Hepatocyte (in vitro differentiated cells): ENCODE measurements at regions not wholly inside any gene's neighbourhood (a gene's known extent, or its start where the extent isn't known, plus 50 kb on each side); places are given as distances from the start of the nearest gene placed in this dataset.

Source experiments
- DNase-seq: peaks from one replicate; pipeline ENCODE4 v3.0.0-alpha.2; 2016; ENCODE audit warnings: low spot score
- H2AFZ ChIP-seq: fragments of 200-600 bp; sonication (generic); 2 replicates; pipeline ENCODE4 v1.6.0; 2016; ENCODE audit warnings: antibody characterized with exemption, mild to moderate bottlenecking
- H3K27ac ChIP-seq: fragments of 200-600 bp; sonication (generic); 2 replicates; pipeline ENCODE4 v1.5.1; 2016; ENCODE audit warnings: mild to moderate bottlenecking
- H3K27me3 ChIP-seq: fragments of 200-600 bp; sonication (generic); 2 replicates; pipeline ENCODE4 v1.6.1; 2016
- H3K36me3 ChIP-seq: fragments of 200-600 bp; sonication (generic); replicated peaks from 2 replicates; pipeline ENCODE4 v1.5.1; 2016; ENCODE audit warnings: low read depth; ENCODE audit not compliant: insufficient read depth
- H3K4me1 ChIP-seq: fragments of 200-600 bp; sonication (generic); 2 replicates; pipeline ENCODE4 v1.5.1; 2016; ENCODE audit warnings: mild to moderate bottlenecking, moderate library complexity; ENCODE audit not compliant: insufficient read depth
- H3K4me2 ChIP-seq: fragments of 200-600 bp; sonication (generic); 2 replicates; pipeline ENCODE4 v1.6.0; 2016
- H3K4me3 ChIP-seq: fragments of 200-600 bp; sonication (generic); 2 replicates; pipeline ENCODE4 v1.5.1; 2016; ENCODE audit warnings: mild to moderate bottlenecking
- H3K79me2 ChIP-seq: fragments of 200-600 bp; sonication (generic); 2 replicates; pipeline ENCODE4 v1.6.0; 2017; ENCODE audit warnings: mild to moderate bottlenecking
- H3K9me2 ChIP-seq: fragments of 200-600 bp; sonication (generic); replicated peaks from 2 replicates; pipeline ENCODE4 v1.6.0; 2017; ENCODE audit warnings: mild to moderate bottlenecking; ENCODE audit not compliant: insufficient read depth
- H3K9me3 ChIP-seq: fragments of 200-600 bp; sonication (generic); 2 replicates; pipeline ENCODE4 v1.5.1; 2016; ENCODE audit warnings: low read depth, mild to moderate bottlenecking
- H4K20me1 ChIP-seq: fragments of 200-600 bp; sonication (generic); 2 replicates; pipeline ENCODE4 v1.6.0; 2016; ENCODE audit warnings: mild to moderate bottlenecking; ENCODE audit not compliant: insufficient read depth, poor library complexity, severe bottlenecking
- CTCF ChIP-seq: fragments of 200-600 bp; sonication (generic); IDR thresholded peaks from 2 replicates; pipeline ENCODE4 v1.5.1; 2016; ENCODE audit warnings: antibody characterized with exemption, mild to moderate bottlenecking; ENCODE audit not compliant: poor library complexity
- EZH2 ChIP-seq: fragments of 200-600 bp; sonication (generic); IDR thresholded peaks from 2 replicates; pipeline ENCODE4 v1.6.1; 2016; ENCODE audit warnings: antibody characterized with exemption, mild to moderate bottlenecking, borderline replicate concordance
- EZH2phosphoT487 ChIP-seq: fragments of 200-600 bp; sonication (generic); IDR thresholded peaks from one replicate; pipeline ENCODE4 v1.6.1; 2018; ENCODE audit warnings: antibody characterized with exemption, mild to moderate bottlenecking, low read depth, moderate library complexity; ENCODE audit not compliant: unreplicated experiment, severe bottlenecking
- WGBS: methylation state at CpG from one replicate; pipeline ENCODE4 v1.1.6; 2016; ENCODE audit warnings: low lambda C conversion rate; ENCODE audit errors: missing lambda C conversion rate; 5-methylcytosine and 5-hydroxymethylcytosine counted together

DNA sequence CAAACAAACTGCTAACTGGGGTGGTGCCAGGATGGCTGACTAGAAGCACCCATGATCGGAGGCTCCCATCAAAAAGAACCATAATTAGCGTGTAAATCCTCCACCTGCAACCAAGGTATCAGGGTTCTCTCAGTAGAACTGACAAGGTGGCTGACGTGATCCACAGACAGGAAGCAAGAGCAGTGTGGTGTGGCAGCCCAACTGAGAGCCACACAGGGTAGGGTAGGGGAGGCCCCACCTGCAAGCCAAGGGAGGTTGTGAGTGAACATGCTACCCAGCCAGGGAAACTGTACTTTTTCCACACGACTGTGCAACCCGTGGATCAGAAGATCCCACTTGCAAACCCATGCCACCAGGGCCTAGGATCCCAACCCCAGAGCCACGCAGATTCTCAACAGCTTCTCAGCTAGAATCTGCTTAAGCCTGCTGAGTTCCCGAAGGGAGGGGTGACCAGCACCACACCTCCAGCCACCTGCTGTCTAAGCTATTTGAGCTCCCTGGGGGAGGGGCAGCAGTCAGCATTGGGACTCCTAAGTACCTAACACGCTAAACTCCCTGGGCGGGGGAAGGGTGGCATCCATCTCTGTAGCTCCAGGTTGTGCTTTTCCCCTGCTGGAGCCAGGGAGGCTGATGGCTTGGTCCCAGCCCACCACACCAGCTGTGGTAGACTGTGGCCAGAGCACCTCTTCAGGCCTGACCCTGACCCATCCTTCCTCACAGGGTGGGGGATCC, 425.1 kb downstream of the GPM6A start:
- DNase-seq: peak; percentile 11
- 83% methylated on average over 9 of the region's 9 CpGs for WGBS
- Histone ChIP-seq H3K79me2 (no peaks in the 10 kb centered on the region), H3K9me2 (no peaks in the 10 kb centered on the region), H3K9me3 (no peaks in the 10 kb centered on the region), H3K4me3 (no peak overlapping the region), H3K27me3 (no peaks in the 10 kb centered on the region), H2AFZ (no peak overlapping the region), H3K4me2 (no peak overlapping the region), H3K36me3 (no peaks in the 10 kb centered on the region), H4K20me1 (no peaks in the 10 kb centered on the region), H3K27ac (no peak overlapping the region), H3K4me1 (no peaks in the 10 kb centered on the region)
- TF ChIP-seq EZH2phosphoT487: no peak
- no peak for TF ChIP-seq EZH2
- TF ChIP-seq CTCF: no peak

DNA sequence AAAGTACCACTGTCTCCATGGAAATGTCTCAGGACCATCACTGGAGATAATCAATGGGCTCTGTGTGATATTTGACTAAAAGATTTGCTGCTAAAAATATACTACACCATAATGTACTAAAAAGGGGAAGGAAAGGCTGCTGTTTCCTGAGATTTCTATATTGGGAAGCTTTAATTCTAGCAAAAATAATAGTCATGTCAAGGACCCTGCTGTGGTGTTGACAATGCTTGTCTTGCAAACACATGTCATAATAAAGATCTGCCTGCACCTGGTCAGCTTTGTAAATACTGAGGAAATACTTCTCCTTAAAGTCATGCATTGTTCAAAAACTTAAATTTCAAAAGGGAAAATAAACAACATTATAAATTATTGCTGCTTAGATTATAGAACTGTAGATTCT, 417.9 kb downstream of the GPM6A start:
- no peak for DNase-seq
- no peaks in the 10 kb centered on the region for H3K9me2 ChIP-seq
- no peaks in the 10 kb centered on the region for H3K9me3 ChIP-seq
- no peak overlapping the region for H3K4me2 ChIP-seq
- TF ChIP-seq EZH2: no peak
- TF ChIP-seq CTCF: no peak
- no peak for TF ChIP-seq EZH2phosphoT487
- H4K20me1 ChIP-seq: no peaks in the 10 kb centered on the region
- H3K27ac ChIP-seq: no peak overlapping the region
- H3K4me3 ChIP-seq: no peak overlapping the region
- H3K36me3 ChIP-seq: no peaks in the 10 kb centered on the region
- no peak overlapping the region for H2AFZ ChIP-seq
- H3K4me1 ChIP-seq: no peaks in the 10 kb centered on the region
- H3K27me3 ChIP-seq: no peaks in the 10 kb centered on the region
- no peaks in the 10 kb centered on the region for H3K79me2 ChIP-seq

- Histone ChIP-seq H3K4me2 (no peak overlapping the region), H4K20me1 (no peaks in the 10 kb centered on the region), H2AFZ (no peak overlapping the region), H3K36me3 (no peaks in the 10 kb centered on the region), H3K9me3 (no peaks in the 10 kb centered on the region), H3K79me2 (no peaks in the 10 kb centered on the region), H3K9me2 (no peaks in the 10 kb centered on the region), H3K4me3 (no peak overlapping the region), H3K27me3 (no peaks in the 10 kb centered on the region), H3K27ac (no peak overlapping the region), H3K4me1 (no peaks in the 10 kb centered on the region)
- 81% methylated on average over 2 of the region's 2 CpGs for WGBS
- DNase-seq: no peak
- TF ChIP-seq EZH2 (no peak), CTCF (no peak), EZH2phosphoT487 (no peak)
These were observed 406.1 kb downstream of the GPM6A start for GRCh38 chr4:175405961-175406360.

- TF ChIP-seq CTCF (no peak), EZH2 (no peak), EZH2phosphoT487 (no peak)
- Histone ChIP-seq H4K20me1 (no peaks in the 10 kb centered on the region), H3K36me3 (no peaks in the 10 kb centered on the region), H3K79me2 (no peaks in the 10 kb centered on the region), H3K27ac (no peak overlapping the region), H3K4me2 (no peak overlapping the region), H3K27me3 (no peaks in the 10 kb centered on the region), H3K4me3 (no peak overlapping the region), H2AFZ (no peak overlapping the region), H3K4me1 (no peaks in the 10 kb centered on the region), H3K9me2 (no peaks in the 10 kb centered on the region), H3K9me3 (no peaks in the 10 kb centered on the region)
- no peak for DNase-seq
- WGBS: 75% methylated on average over 2 of the region's 2 CpGs
These were observed 404.1 kb downstream of the GPM6A start for GRCh38 chr4:175407926-175408325.
